Activated B cell treated with CpG ODN at 0.5 μM for 24 hours (primary cell): ENCODE measurements at regions not wholly inside any gene's neighbourhood (a gene's known extent, or its start where the extent isn't known, plus 50 kb on each side); places are given as distances from the start of the nearest gene placed in this dataset.

ENCODE experiments used
- ATAC-seq: fragments of 200-7000 bp; cut with Tn5 transposase; one replicate; pipeline ENCODE4 v1.10.0; 2021; ENCODE audit warnings: low read depth, mild to moderate bottlenecking, moderate library complexity
- CTCF ChIA-PET: fragments of 350-600 bp; sonication (Branson Sonifier 250); formaldehyde crosslinking; loops from one replicate; lab custom pipeline; 2021; ENCODE audit warnings: antibody characterized with exemption; lab: Charles Lee
- POLR2A ChIA-PET: fragments of 350-600 bp; sonication (Branson Sonifier 250); formaldehyde crosslinking; loops from one replicate; lab custom pipeline; 2021; ENCODE audit warnings: antibody characterized with exemption; lab: Charles Lee
- DNase-seq: peaks from one replicate; pipeline ENCODE4 v3.0.0; 2022
- H3K27ac Mint-ChIP-seq: one replicate; pipeline ENCODE4 v1.8.0; 2020; ENCODE audit warnings: mixed read lengths
- H3K27me3 Mint-ChIP-seq: one replicate; pipeline ENCODE4 v1.8.0; 2021; ENCODE audit warnings: mixed read lengths
- H3K36me3 Mint-ChIP-seq: one replicate; pipeline ENCODE4 v1.8.0; 2021; ENCODE audit warnings: low read depth, mixed read lengths
- H3K4me1 Mint-ChIP-seq: one replicate; pipeline ENCODE4 v1.8.0; 2021; ENCODE audit warnings: mixed read lengths
- H3K4me3 Mint-ChIP-seq: one replicate; pipeline ENCODE4 v1.8.0; 2020; ENCODE audit warnings: mild to moderate bottlenecking, mixed read lengths
- H3K9me3 Mint-ChIP-seq: one replicate; pipeline ENCODE4 v1.8.0; 2020; ENCODE audit warnings: mixed read lengths
- intact Hi-C: fragments of 100-400 bp; cut with micrococcal nuclease; formaldehyde crosslinking; loops from one replicate; pipeline ENCODE4 v1.15.1; 2024
- TF ChIP-seq, protein P1 (sequence below): fragments of 200-600 bp; IDR thresholded peaks from one replicate; pipeline ENCODE4 v1.8.0; 2022; ENCODE audit warnings: antibody characterized with exemption, mild to moderate bottlenecking

DNA sequence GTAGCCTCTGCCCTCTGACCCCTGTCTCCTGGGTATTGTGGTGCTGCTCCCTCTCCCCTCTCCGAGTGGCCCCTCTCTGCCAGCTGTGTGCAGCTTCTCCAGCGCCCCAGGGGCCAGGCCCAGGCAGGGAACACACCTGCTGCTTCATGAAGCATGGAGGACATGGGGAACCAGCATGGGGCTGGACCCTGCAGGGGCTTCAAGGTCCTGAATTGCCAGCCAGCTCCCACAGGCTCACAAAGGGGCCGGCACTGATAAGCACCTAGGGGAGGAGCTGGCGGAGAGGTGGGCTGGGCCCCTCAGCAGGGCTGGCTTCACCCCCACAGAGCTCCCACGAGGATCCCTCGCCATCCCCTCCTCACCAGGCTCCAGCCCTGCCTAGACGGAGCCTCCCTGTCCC, 77.4 kb upstream of the GPC1 start:
- ATAC-seq: no peak
- ChIA-PET POLR2A (no interaction called here), CTCF (no interaction called here)
- Mint-ChIP-seq H3K27ac (no peak overlapping the region), H3K4me3 (no peak overlapping the region), H3K27me3 (no peaks in the 10 kb centered on the region), H3K9me3 (peaks cover 14% of the 10 kb centered on the region), H3K4me1 (no peaks in the 10 kb centered on the region), H3K36me3 (no peaks in the 10 kb centered on the region)
- TF ChIP-seq, protein P1, sequence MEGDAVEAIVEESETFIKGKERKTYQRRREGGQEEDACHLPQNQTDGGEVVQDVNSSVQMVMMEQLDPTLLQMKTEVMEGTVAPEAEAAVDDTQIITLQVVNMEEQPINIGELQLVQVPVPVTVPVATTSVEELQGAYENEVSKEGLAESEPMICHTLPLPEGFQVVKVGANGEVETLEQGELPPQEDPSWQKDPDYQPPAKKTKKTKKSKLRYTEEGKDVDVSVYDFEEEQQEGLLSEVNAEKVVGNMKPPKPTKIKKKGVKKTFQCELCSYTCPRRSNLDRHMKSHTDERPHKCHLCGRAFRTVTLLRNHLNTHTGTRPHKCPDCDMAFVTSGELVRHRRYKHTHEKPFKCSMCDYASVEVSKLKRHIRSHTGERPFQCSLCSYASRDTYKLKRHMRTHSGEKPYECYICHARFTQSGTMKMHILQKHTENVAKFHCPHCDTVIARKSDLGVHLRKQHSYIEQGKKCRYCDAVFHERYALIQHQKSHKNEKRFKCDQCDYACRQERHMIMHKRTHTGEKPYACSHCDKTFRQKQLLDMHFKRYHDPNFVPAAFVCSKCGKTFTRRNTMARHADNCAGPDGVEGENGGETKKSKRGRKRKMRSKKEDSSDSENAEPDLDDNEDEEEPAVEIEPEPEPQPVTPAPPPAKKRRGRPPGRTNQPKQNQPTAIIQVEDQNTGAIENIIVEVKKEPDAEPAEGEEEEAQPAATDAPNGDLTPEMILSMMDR: no peak
- DNase-seq: no peak
- intact Hi-C loops: no loop called here

DNA sequence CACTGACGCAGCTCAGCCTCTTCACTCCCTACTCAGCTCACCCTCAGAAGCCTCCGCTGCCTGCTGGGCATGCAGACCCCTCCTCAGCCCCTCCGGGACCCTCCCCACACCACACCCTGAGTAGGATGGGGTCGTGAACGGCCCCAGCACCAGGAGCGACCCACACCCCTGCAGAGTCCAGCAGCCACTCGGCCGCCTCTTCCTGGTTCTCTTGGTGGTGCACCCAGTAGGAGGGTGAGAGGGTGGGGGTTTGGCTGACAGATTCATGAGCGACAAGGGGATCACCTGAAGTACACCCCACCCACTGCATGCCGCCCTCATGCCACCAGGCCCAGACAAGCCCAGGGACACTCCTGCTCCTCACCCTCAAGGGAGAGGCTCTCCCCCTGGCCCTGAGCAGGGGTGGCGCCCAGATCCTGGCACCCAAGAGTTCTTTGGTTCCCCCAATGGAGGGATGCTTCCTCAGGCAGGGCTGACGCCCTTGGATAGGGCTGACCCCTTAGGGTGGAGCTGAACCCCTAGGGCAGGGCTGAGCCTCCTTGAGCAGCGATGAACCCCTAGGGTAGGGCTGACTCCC, 76.6 kb upstream of the GPC1 start:
- no peak overlapping the region for H3K27ac Mint-ChIP-seq
- intact Hi-C loops: no loop called here
- ChIA-PET CTCF (no interaction called here), POLR2A (no interaction called here)
- no peak overlapping the region for H3K4me3 Mint-ChIP-seq
- no peak for ATAC-seq
- H3K36me3 Mint-ChIP-seq: no peaks in the 10 kb centered on the region
- DNase-seq: no peak
- no peaks in the 10 kb centered on the region for H3K27me3 Mint-ChIP-seq
- H3K4me1 Mint-ChIP-seq: no peaks in the 10 kb centered on the region
- H3K9me3 Mint-ChIP-seq: peaks cover 14% of the 10 kb centered on the region
- TF ChIP-seq, protein P1: no peak

DNA sequence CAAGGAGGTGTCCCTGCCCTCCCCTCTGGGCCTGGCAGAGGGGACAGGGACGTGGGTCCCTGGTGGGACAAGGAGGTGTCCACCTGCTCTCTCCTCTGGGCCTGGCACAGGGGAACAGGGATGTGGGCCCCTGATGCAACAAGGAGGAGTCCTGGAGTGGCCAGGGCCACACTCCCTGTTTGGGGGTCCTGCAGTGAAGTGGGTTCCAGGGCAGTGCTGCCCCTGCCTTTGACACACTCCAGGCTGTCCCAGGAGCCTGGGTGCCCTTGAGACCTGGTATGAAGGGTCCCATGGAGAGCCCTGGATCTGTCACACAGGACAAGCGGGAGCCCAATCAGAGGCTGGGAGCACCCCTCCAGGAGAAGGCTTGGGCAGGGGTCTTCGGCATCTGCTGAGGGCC, 75.8 kb upstream of the GPC1 start:
- Mint-ChIP-seq H3K36me3 (no peaks in the 10 kb centered on the region), H3K9me3 (peaks cover 14% of the 10 kb centered on the region), H3K4me3 (no peak overlapping the region), H3K4me1 (no peaks in the 10 kb centered on the region), H3K27me3 (no peaks in the 10 kb centered on the region), H3K27ac (no peak overlapping the region)
- POLR2A ChIA-PET: no interaction called here
- DNase-seq (no peak), ATAC-seq (no peak)
- CTCF ChIA-PET: no interaction called here
- intact Hi-C loops: no loop called here
- TF ChIP-seq, protein P1: no peak

DNA sequence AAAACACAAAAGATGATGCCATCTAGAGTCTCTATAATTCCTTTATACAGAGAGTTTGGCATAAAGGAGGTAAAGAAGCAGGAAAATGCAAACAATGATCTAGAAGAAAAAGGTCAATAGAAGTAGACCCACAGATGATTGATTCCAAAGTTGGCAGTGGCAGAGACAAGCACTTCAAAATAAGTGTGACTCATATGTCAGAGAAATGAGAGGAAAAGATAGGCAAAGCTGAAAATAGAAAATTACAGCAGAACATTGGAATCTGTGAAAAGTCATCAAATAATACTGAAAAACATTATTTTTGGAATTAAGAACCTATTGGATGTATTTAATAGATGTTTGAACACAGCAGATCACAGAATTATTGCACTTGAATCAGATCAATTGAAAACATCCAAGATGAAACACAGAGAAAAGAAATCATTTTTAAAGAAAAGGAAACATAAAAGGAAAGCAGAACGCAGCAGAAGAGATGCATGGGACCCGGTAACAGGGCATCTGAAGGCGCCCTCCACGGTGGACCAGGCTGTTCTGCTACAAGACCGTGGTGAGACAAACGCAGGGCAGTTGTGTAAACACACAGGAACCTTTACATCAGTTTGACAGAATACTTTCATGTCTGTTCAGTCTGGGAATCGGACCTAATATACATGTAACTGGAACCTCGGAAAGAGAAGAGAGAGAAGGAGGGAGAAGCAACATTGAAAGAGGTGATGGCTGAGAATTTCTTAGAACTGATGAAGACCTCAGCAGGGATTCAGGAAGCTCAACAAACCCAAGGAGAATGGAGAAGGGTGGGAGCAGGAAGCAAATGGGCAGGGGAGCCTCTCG, 74.6 kb upstream of the GPC1 start:
- no peaks in the 10 kb centered on the region for H3K4me1 Mint-ChIP-seq
- TF ChIP-seq, protein P1: no peak
- ATAC-seq (no peak), DNase-seq (no peak)
- H3K9me3 Mint-ChIP-seq: peaks cover 14% of the 10 kb centered on the region
- H3K27me3 Mint-ChIP-seq: no peaks in the 10 kb centered on the region
- POLR2A ChIA-PET: no interaction called here
- H3K27ac Mint-ChIP-seq: no peak overlapping the region
- intact Hi-C loops: no loop called here
- CTCF ChIA-PET: no interaction called here
- H3K4me3 Mint-ChIP-seq: no peak overlapping the region
- H3K36me3 Mint-ChIP-seq: no peaks in the 10 kb centered on the region

DNA sequence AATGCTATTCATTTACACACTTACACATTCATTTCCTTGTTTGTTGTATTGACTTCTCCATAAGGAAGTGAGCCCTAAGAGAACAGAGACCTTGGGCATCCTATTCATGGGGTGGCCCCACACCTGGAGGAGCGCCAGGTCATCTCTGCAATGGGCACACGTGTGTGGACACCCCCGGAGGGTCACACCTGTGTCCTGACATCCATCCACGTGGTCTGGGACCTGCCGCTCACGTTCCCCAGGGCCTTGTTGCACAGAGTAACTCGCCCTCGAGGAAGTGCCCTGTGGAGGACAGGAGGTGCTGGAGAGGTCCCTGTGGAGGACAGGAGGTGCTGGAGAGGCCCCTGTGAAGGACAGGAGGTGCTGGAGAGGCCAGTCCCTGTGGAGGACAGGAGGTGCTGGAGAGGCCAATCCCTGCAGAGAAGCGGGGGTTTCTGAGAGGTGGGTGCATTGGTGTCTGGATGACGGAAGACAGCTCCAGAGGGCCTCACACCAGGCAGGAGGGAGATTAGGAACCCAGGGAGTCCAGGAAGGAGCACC, 73.2 kb upstream of the GPC1 start:
- ATAC-seq (no peak), DNase-seq (no peak)
- H3K9me3 Mint-ChIP-seq: peaks cover 14% of the 10 kb centered on the region
- no peak overlapping the region for H3K4me3 Mint-ChIP-seq
- TF ChIP-seq, protein P1: no peak
- POLR2A ChIA-PET: no interaction called here
- CTCF ChIA-PET: no interaction called here
- no peaks in the 10 kb centered on the region for H3K27me3 Mint-ChIP-seq
- H3K27ac Mint-ChIP-seq: no peak overlapping the region
- no peaks in the 10 kb centered on the region for H3K36me3 Mint-ChIP-seq
- intact Hi-C loops: no loop called here
- no peaks in the 10 kb centered on the region for H3K4me1 Mint-ChIP-seq
